Stimulated activated CD8-positive, alpha-beta memory T cell treated with anti-CD3 and anti-CD28 coated beads, Interleukin-15, amount 100 ng/mL, for 4 hours (primary cell): ENCODE measurements at regions not wholly inside any gene's neighbourhood (a gene's known extent, or its start where the extent isn't known, plus 50 kb on each side); places are given as distances from the start of the nearest gene placed in this dataset.
"Not testable (repeated sequence)": the region's sequence is repeated elsewhere in the genome, so short reads cannot be mapped to it uniquely, and the experiment has no call there.

Experiments used
- DNase-seq, 2 donors: peaks; one replicate each; pipeline ENCODE4 v3.0.0-alpha.2; 2020; ENCODE audit warnings: low read depth in 2 of 2

DNA sequence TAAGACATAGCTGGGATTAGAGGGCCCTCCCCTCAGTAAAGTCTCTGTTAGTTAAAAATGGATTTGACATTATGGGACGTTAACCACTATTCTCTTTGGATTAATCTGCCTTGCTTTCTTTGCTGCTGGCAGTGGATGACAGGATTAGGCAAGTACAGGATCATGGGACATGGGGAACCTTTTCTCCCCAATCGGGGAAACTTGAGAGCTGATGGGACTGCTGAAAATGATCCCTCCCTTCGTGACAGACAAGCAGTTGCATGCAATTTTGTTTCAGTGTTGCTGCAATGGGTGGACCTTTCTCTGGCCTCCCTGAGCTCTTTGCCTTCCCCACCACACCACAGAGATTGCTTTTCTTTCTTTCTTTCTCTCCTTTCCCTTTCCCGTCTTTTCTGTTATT, 120.2 kb upstream of the BANK1 start:
- DNase-seq: no peak

DNA sequence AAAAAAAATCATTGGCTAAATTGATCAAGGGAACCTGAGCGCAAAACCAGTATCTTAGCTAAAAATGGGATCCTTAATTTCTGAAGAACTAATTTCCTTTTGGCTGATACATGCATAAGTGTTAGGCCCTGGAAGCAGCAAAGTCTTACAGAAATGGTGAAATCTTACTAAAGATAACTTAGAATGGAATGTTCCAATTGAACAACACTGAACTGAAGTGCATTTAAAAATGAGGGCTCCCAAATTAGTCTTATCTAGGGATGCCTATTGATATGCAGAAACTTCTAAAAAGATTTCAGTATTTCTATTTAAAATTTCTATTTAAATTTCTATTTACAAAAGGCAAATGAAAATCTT, 120.7 kb upstream of the BANK1 start:
- DNase-seq: no peak

DNA sequence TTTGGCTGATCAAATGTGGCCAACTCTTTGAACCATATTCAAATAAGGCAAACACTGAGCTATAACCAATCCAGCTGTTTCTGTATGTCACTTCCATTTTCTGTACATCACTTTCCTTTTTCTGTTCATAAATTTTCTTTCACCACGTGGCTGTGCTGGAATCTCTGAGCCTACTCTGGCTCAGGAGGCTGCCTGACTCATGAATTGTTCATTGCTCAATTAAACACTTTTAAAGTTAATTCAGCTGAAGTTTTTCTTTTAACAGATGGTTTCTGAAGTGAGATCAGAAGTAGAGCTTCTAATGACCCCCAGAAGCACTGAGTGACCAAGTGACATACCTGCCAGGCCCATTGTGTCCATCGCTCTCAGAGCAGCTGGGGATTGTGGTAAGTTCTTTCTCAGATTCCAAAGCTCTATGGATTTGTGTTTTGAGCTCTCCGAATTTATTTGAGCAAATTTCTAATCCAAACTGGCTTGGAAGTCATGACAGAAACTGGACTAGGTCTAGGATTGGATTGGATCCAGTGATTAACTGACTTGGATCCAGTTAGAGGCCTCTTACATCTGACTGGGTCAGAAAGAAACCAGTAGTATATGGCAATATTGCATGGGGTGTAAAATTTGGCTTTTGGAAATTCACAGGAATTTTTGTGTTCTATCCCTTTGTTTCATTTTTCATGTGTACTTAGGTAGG, 121.2 kb upstream of the BANK1 start:
- no peak for DNase-seq

DNA sequence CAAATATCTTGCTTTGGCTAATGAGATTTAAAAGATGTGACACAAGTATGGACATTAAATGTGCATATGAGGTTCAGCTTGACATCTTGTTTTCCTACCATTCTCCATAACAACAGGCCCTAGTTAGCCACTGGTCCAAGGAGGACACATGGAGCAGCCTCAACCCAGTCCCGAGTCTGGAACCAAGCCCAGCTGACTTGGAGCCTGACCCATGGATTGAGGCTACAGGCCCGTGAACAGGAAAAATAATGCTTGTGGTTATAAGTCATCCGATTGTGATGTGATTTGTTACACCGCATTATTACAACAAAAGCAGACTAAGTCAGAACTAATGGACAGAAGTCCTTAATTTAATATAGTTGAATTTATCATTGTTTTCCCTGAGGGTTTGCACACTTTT, 123.2 kb upstream of the BANK1 start:
- DNase-seq: no peak

DNA sequence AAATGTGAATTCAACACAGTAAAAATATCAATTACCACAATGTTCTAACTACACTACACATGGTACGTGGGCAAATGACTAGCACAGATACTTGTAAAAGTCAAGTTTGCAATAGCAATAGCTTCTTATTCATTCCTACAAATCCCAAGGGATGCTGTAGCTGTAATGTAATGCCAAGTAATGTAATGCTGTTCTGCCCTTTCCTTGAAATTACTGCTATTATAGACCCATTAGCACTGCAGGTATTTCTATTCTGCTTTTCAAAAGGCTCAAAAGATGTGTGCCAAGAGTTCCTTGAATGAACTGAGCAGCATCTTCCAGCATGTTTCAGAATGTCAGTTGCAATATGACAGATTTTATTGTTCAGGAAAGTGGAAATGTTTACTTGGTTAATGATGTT, 129.9 kb upstream of the BANK1 start:
- no peak for DNase-seq

DNA sequence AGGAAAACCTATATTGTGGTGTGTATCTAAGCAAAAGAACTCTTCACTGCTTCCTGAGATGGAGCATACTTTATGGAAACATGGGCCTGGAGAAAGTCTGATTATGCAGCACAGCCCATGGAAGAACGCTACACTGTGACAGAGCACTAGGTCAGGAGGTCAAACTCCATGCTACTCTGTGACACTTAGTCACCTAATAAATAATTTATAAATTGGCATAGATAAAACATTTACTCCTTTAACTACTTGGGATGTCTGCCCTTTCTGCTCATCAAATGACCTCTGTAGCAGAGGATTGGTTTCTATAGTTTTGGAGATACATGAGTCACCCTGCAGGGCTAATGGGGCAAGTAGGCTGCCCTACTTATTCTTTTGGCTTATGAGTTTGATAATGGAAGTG, 134.7 kb upstream of the BANK1 start:
- DNase-seq: no peak

DNA sequence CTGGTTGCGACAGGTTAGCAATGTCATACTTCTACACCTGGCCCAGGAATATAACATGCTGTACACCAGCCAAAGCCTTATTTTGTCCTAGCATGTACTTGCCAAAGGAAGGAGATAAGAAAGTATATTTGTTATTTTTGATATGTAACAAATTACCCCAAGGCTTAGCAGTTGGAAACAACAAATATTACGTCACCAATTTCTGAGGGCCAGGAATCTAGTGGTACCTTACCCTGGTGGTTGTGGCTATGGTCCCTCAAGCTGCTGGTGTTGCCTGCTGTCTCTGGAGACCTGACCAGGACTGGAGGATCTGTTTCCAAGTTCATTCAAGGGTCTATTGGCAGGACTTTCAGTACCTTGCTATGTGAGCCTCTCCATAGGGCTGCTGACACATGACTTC, 135.5 kb upstream of the BANK1 start:
- DNase-seq: no peak

DNA sequence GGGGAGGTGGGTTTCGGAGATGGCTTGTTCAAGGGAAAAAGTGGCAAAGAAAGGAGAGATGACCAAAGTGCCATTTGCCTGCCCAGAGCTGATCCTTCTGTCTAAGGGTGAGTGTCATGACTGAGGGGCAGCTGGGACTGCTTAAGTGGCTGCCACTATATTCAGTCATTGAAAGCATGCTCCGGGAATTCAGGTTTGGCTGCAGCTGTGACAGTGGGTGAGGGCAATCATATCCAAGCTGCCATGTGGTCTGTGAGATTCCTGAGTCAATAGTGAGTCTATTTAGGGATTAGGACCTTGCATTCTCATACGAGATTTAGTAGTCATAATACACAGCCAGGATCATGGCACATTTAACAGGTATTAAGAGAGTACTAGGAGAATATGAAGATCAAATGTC, 138.8 kb upstream of the BANK1 start:
- no peak for DNase-seq

DNA sequence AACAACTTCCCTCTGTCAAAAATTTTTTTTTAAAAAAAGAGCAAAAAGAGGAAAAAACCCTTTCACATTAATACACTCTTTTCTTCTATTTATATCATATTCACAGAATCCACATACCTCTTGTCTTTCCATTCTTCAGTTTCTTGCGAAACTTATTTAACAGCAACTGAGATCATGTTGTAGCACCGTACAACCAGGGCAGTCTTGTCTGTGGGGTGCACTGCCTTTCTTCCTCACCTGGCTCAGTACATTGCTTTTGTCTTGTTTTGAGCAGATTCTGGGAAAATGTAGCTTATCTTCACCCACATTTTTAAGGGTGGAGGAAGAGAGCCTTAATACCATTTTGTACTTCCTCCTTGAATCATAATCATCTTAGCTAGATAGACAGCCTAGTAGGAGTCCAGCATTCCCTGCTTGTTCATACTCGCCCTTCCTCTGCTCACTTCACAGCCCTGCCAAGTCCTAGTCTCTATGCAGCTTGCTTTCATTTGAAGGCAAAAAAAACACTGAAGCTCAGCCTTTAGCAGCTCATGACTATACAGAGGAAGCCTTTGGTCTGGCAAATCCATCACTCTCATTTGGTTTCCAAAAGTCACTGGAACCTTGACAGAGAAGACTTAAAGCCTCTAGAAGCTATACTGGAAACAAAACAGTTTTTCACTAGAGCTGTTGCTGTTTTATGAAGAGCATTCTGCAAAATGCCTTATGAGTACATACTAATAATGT, 140.6 kb upstream of the BANK1 start:
- DNase-seq: no peak

DNA sequence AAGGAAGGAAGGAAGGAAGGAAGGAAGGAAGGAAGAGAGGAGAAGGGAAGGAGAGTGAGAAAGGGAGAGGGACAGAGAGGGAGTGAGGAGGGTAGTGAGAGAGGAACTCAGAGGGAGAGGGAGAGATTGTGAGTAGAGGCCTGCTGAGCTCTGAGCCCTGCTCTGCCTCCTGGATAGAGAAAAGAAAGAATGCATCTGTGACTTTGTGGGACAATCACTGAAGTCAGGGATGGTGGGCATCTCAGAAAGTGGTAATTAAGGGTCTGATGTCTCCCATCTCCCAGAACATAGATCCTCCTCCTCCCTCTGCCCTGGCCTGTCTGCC, 142.9 kb upstream of the BANK1 start:
- no peak for DNase-seq

DNA sequence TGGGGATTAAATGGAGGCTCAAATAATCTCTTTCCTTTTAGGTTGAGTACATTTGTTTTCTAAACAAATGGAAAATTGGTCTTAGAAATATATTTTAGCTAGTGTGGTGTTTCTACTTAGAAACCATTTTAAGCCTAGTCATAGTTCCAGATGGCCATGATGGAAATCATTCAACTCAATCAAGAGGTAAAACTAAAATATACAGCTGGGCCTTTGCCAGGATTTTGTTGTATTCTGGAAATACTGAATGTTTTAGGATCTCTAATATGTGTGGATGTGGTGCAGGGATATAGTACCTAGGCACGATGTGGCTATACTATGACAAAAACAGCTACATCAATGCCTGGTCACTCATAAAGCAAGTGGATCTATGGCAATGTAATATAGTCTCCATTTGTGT, 146.0 kb upstream of the BANK1 start:
- DNase-seq: no peak

DNA sequence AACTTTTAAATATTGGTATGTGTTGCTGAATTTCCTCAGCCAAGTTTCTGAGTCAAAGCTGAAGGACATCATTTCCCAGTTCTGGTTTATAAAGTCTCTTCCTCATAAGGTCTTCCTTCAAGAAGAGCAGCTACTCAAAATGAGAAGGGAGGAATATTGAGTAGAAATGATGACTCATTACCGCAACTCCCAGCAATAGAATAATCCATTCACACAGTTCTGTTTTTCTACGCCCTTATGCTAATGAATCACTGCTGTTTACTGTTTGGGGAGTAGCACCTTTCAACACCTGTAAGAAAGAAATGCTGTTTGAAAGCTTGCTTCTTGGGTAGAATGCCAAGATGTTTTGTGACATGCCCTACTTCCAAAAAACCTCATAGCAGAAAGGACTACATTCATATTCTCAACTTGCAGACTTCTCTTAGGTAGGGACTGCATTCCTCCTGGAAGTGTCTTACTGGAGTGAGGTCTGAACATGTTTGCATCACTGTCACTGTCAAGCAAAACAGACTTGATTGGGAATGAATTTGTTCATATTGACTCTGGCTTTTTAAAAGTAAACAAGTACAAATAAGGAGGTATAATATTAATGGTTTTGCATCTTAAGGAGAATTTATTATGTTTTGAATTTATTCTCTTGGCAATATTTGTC, 147.2 kb upstream of the BANK1 start:
- no peak for DNase-seq

DNA sequence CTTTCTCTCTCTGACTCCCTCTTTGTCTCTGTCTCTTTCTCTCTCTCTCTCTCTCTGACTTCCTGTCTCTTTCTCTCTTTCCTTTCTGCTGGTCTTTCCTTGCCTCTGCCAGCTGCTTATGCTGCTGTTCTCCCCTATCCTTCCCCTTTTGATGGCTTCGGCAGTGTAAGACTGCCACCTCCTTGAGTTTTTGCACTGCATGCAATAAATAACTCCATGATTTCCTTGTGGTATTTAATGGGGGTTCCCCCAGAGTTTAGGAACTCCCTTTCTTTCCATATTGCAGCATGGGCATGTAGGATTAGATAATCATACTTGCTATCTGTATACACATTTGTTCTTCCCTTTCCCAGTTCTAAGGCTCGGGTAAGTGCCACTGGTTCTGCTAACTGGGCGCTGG, 157.8 kb upstream of the BANK1 start:
- not testable (repeated sequence) for DNase-seq

DNA sequence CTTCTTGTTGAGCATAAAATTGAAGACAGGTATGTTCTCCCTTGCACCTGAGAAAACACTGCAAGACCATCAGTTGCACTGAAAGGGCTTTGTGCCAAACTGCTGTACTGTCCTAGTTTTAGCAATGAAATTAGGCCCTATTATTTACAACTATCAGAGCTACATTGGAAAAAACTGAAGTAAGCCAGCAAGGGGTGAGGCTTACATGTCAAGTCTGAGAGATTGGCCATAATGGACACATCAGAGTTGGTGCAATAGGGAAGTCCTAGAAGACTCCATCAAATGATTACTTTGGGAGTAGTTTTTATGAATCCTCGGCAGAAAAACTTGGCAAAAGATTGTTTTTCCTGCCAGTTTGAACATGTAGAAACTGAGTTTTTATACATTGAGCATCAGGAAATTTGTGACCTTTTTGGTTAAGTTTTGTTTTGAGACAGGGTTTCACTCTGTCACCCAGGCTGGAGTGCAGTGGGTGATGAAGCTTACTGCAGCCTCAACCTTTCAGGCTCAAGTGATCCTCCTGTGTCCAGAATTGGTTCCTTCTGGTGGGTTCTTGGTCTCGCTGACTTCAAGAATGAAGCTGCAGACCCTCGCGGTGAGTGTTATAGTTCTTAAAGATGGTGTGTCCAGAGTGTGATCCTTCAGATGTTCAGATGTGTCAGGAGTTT, 160.1 kb upstream of the BANK1 start:
- no peak for DNase-seq

DNA sequence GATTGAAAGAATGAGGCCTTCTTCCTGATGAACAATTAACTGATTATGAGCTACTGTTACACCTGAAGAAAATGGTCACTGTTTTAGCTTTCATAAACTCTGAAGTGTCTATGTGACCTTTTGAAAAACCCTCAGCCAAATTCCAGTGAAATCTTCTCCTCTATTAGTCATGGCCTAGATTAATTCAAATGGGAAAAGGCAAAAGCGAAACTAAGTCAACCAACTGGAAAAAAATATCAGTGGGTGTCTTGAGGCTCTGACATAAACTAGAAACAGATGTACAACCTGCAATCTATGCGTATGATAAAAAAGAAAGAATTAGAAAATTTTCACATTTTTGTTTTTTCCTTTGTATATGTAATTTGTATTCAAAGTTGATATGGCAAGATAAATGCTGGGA, 169.4 kb upstream of the BANK1 start:
- DNase-seq: no peak

DNA sequence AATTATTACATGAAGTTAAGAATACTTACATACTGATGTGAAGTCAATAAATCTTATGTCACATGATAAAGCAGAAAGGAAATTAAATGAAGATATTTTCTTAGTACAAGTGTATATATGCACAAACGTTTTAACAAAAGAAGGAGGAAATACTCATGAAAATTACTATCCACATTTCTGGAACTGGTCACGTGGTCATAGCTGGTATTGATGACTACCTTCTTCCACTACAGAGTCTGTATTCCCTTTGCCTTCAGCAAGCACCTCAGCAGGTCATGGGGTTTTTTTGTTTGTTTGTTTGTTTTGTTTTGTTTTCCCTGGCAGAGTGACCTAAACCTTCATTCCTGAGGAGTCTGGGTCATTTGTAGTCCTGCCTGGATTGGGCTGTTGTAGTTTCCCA, 174.9 kb upstream of the BANK1 start:
- DNase-seq: no peak

DNA sequence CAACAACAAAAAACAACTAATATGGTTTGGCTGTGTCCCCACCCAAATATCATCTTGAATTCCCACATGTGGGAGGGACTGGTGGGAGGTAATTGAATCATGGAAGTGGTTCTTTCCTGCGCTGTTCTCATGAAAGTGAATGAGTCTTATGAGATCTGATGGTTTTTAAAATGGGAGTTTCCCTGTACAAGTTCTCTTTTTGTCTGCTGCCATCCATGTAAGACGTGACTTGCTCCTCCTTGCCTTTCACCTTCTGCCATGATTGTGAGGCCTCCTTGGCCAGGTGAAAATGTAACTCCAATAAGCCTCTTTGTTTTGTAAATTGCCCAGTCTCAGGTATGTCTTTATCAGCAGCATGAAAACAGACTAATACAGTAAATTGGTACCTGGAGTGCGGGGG, 183.5 kb upstream of the BANK1 start:
- DNase-seq: not testable (repeated sequence)

DNA sequence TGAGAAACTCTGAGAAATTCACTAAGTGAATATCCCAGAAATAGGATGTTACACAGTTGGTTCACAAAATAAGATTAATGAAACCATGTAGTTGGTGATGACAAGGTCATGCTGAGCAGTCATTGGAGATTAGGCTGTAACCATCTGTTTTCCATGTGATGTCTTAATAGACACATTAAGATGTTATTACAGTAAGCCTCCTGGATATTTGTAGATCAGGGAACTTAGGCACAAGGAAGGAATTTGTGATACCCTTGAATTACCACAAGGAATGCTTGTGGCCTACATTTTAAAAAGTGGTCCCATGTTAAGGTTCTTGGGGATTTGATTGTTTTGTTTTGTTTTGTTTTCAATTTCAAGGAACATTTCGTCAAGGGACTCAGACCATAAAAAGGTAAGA, 185.6 kb upstream of the BANK1 start:
- no peak for DNase-seq

DNA sequence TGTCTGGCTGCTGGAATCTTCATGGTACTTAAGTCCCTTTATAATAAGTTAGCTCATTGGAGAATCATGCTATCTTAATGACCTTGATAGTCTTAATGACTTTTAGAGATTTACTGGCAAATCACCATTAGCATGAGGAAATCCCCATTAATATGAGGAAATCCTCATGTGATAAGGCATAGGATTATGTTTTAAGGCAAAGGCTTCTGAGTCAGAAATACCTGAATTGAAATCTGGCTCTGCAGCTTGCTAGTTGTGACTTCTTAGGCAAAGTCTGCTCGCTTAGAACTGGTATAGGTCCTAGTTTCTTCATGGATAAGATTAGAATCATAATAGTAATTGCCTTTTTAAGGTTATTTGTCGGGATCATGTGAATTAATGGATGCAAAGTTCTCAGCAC, 190.2 kb upstream of the BANK1 start:
- no peak for DNase-seq

DNA sequence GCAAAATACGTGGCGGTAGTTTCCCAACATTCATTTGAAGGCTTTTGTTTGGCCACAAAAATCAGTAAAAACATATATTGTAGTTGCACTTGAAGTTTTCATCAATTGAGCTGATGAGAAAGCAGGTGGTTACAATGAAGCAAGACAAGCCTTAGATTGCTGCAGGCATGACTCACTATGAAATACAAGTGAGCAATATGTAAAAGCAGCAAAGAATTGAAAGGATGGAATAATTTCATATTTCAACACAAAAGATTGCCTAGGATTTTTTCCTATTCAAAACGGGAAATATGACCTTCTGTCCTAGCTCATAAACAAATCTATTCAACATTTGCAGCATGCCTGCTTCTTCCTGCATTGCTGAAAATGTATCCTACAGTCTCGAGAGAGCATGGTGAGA, 190.9 kb upstream of the BANK1 start:
- DNase-seq: no peak

DNA sequence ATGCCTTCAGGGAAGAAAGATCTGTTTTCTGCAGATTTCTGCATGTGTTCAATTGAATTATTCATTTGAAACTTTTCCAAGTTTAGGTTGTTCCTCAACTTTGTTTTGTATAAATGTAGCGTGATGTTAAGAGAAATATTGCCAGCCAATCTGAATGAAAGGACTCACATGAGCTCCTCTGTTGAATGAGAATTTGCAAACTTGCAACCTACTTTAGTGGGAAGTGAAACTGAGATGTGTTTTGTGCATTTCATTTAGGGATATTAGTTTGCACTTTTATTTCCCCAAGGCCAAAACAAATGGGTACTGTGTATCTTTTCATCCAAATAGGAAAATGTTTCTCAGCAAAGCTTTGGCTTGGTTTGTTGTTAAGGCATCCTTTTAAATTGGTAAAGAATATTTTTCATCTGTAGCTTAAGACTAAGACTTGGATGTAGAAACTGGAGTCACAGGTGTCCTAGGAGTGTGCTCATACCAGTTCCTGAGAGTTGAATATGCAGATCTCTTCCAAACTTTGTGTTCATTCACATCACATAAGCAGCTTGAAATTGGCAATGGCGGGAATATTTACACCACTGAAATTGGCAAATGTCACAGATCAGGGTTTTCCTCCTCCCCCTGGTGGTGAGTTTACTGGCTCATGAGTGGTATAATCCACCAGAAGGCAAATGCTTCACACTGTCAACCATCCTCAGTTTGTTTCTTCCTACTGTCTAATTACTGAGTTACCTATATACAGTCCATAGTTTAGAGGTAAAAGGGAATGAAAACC, 193.6 kb upstream of the BANK1 start:
- DNase-seq: peak in 1 of 2 donors; percentile 19

DNA sequence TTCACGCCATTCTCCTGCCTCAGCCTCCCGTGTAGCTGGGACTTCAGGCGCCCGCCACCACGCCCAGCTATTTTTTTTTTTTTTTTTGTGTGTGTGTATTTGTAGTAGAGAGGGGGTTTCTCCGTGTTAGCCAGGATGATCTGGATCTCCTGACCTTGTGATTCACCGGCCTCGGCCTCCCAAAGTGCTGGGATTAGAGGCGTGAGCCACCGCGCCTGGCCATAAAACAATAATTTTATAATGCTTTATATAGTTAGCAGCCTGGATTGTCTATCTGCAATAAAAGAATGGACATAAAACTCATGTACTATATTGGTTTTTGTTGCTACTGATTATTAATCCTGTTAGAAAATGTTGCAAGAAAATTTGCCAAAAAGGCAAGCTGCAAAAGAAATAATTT, 195.9 kb upstream of the BANK1 start:
- no peak for DNase-seq
